A549 (cell line): ENCODE measurements at regions not wholly inside any gene's neighbourhood (a gene's known extent, or its start where the extent isn't known, plus 50 kb on each side); places are given as distances from the start of the nearest gene placed in this dataset.

Experiments
- ATAC-seq, 2 experiments: fragments of 200-7000 bp in 1 of 2; fragments of >200 bp in 1 of 2; cut with Nextera tagmentation in 1 of 2; cut with Tn5 transposase in 1 of 2; 3 replicates each; pipeline versions ENCODE4 v1.8.0 to v1.9.1; 2018 to 2020; ENCODE audit warnings: mild to moderate bottlenecking in 1 of 2, moderate library complexity in 1 of 2
- CTCF ChIA-PET: fragments of 300-600 bp; sonication (Branson Sonifier 250); formaldehyde crosslinking; extraction: SDS; loops from one replicate; lab custom pipeline; 2021; ENCODE audit warnings: antibody characterized with exemption, inconsistent platforms; lab: Yijun Ruan, JAX
- POLR2A ChIA-PET: fragments of 350-600 bp; formaldehyde crosslinking; extraction: SDS; loops from one replicate; lab custom pipeline; 2021; ENCODE audit warnings: antibody characterized with exemption, inconsistent platforms; lab: Yijun Ruan, JAX
- DNase-seq, 2 experiments: peaks; one replicate each; pipeline versions ENCODE4 v3.0.0 to v3.0.0-alpha.2; 2011 to 2016; ENCODE audit warnings: low read depth in 1 of 2, low spot score in 1 of 2
- FAIRE-seq: peaks from 2 replicates; lab custom pipeline; 2011; peaks lifted over from hg19 to GRCh38; lab: Jason Lieb, UNC
- H3K27ac ChIP-seq, 2 experiments: fragments of >200 bp; sonication (Bioruptor Twin); formaldehyde crosslinking; 3 replicates each; pipeline ENCODE4 v1.5.1; 2016 to 2017
- H3K4me1 ChIP-seq: fragments of >200 bp; sonication (Bioruptor Twin); formaldehyde crosslinking; 3 replicates; pipeline ENCODE4 v1.6.1; 2016
- H3K4me2 ChIP-seq: fragments of >200 bp; sonication (Bioruptor Twin); formaldehyde crosslinking; 3 replicates; pipeline ENCODE4 v1.6.1; 2016
- H3K4me3 ChIP-seq: fragments of >200 bp; sonication (Bioruptor Twin); formaldehyde crosslinking; 3 replicates; pipeline ENCODE4 v1.5.1; 2016
- H3K9me3 ChIP-seq: fragments of >200 bp; sonication (Bioruptor Twin); formaldehyde crosslinking; 3 replicates; pipeline ENCODE4 v1.6.1; 2016
- BHLHE40 ChIP-seq: IDR thresholded peaks from 2 replicates; pipeline ENCODE4 v1.6.1; 2012; ENCODE audit warnings: low read depth, low read length, inconsistent platforms
- CBX2 ChIP-seq: fragments of 200-600 bp; sonication (generic); IDR thresholded peaks from 2 replicates; pipeline ENCODE4 v1.6.1; 2016; ENCODE audit warnings: low read depth, mild to moderate bottlenecking, borderline replicate concordance
- CEBPB ChIP-seq, 2 experiments: fragments of >200 bp in 1 of 2; sonication (Bioruptor Twin) in 1 of 2; formaldehyde crosslinking in 1 of 2; IDR thresholded peaks; 2 replicates each; pipeline ENCODE4 v1.6.1; 2012 to 2016
- CHD2 ChIP-seq: fragments of 150-350 bp; IDR thresholded peaks from 2 replicates; pipeline ENCODE4 v1.6.1; 2014; ENCODE audit warnings: low read length; ENCODE audit not compliant: partially characterized antibody
- EHMT2 ChIP-seq: fragments of 200-600 bp; sonication (generic); IDR thresholded peaks from 2 replicates; pipeline ENCODE4 v1.6.1; 2016; ENCODE audit warnings: antibody characterized with exemption, low read depth, mild to moderate bottlenecking, moderate library complexity
- ELK1 ChIP-seq: fragments of 150-350 bp; IDR thresholded peaks from 2 replicates; pipeline ENCODE4 v1.6.1; 2014; ENCODE audit warnings: low read depth, mild to moderate bottlenecking, low read length
- ESRRA ChIP-seq: fragments of 150-350 bp; IDR thresholded peaks from 2 replicates; pipeline ENCODE4 v1.6.1; 2014; ENCODE audit warnings: mild to moderate bottlenecking, low read length, borderline replicate concordance
- FOSB ChIP-seq: fragments of 250-450 bp; sonication (Bioruptor Pico); IDR thresholded peaks from 2 replicates; pipeline ENCODE4 v1.5.0; 2020; ENCODE audit warnings: mild to moderate bottlenecking, moderate library complexity
- GATA3 ChIP-seq: IDR thresholded peaks from 2 replicates; pipeline ENCODE4 v1.6.1; 2012; ENCODE audit warnings: borderline replicate concordance
- HEYL ChIP-seq: fragments of 250-450 bp; sonication (Bioruptor Pico); IDR thresholded peaks from 2 replicates; pipeline ENCODE4 v1.8.0; 2021; ENCODE audit warnings: mild to moderate bottlenecking, moderate library complexity
- HOXA7 ChIP-seq: fragments of 250-450 bp; sonication (Bioruptor Pico); IDR thresholded peaks from 2 replicates; pipeline ENCODE4 v1.5.0; 2020; ENCODE audit warnings: mild to moderate bottlenecking, moderate library complexity
- HOXB13 ChIP-seq: fragments of 250-450 bp; sonication (Bioruptor Pico); IDR thresholded peaks from 2 replicates; pipeline ENCODE4 v1.5.0; 2020; ENCODE audit warnings: low read depth, mild to moderate bottlenecking, moderate library complexity
- JUNB ChIP-seq: fragments of >200 bp; sonication (Bioruptor Twin); formaldehyde crosslinking; IDR thresholded peaks from 2 replicates; pipeline ENCODE4 v1.6.1; 2016
- KDM5A ChIP-seq: fragments of 200-600 bp; sonication (generic); IDR thresholded peaks from 2 replicates; pipeline ENCODE4 v1.6.1; 2016; ENCODE audit warnings: antibody characterized with exemption, mild to moderate bottlenecking
- MAFK ChIP-seq: fragments of 450-650 bp; IDR thresholded peaks from 2 replicates; pipeline ENCODE4 v1.6.1; 2014; ENCODE audit not compliant: partially characterized antibody
- NFE2L2 ChIP-seq: fragments of 150-350 bp; conservative IDR thresholded peaks from 2 replicates; pipeline ENCODE4 v1.6.1; 2014; ENCODE audit warnings: low read length
- NR3C1 ChIP-seq: fragments of >200 bp; sonication (Bioruptor Twin); formaldehyde crosslinking; IDR thresholded peaks from 3 replicates; pipeline ENCODE4 v1.6.1; 2017
- POLR2A ChIP-seq: IDR thresholded peaks from 2 replicates; pipeline ENCODE4 v1.6.1; 2012; ENCODE audit warnings: mild to moderate bottlenecking, low read length
- POLR2AphosphoS2 ChIP-seq: conservative IDR thresholded peaks from 2 replicates; pipeline ENCODE4 v1.6.1; 2012; ENCODE audit warnings: low read length, improper control_type of control experiment, inconsistent platforms
- RAD21 ChIP-seq, 2 experiments: fragments of >200 bp in 1 of 2; sonication (Bioruptor Twin) in 1 of 2; formaldehyde crosslinking in 1 of 2; IDR thresholded peaks in 1 of 2; conservative IDR thresholded peaks in 1 of 2; 2 replicates in 1 of 2; 3 replicates in 1 of 2; pipeline ENCODE4 v1.6.1; 2012 to 2018; ENCODE audit warnings: inconsistent platforms in 1 of 2
- RNF2 ChIP-seq: fragments of 200-600 bp; sonication (generic); IDR thresholded peaks from 2 replicates; pipeline ENCODE4 v1.6.1; 2016; ENCODE audit warnings: low read depth, mild to moderate bottlenecking, antibody characterized with exemption, moderate library complexity, borderline replicate concordance
- SMC3 ChIP-seq: fragments of >200 bp; sonication (Bioruptor Twin); formaldehyde crosslinking; IDR thresholded peaks from 3 replicates; pipeline ENCODE4 v1.6.1; 2018; ENCODE audit warnings: inconsistent platforms
- USF2 ChIP-seq: fragments of 450-650 bp; IDR thresholded peaks from 2 replicates; pipeline ENCODE4 v1.6.1; 2014; ENCODE audit warnings: antibody characterized with exemption
- ZFP36 ChIP-seq: fragments of 450-650 bp; IDR thresholded peaks from 2 replicates; pipeline ENCODE4 v1.6.1; 2014; ENCODE audit warnings: borderline replicate concordance; ENCODE audit not compliant: partially characterized antibody
- ZSCAN20 ChIP-seq: fragments of 250-450 bp; sonication (Bioruptor Pico); IDR thresholded peaks from 2 replicates; pipeline ENCODE4 v1.8.0; 2022; ENCODE audit warnings: mild to moderate bottlenecking, moderate library complexity
- WGBS: methylation state at CpG from one replicate; pipeline ENCODE4 v1.1.6; 2017; ENCODE audit errors: missing lambda C conversion rate; 5-methylcytosine and 5-hydroxymethylcytosine counted together
- TF ChIP-seq, protein P1 (sequence below): fragments of 250-450 bp; sonication (Bioruptor Pico); IDR thresholded peaks from 2 replicates; pipeline ENCODE4 v1.5.0; 2020; ENCODE audit warnings: low read depth, mild to moderate bottlenecking, moderate library complexity
- TF ChIP-seq, protein P2 (sequence below): fragments of >200 bp; sonication (Bioruptor Twin); formaldehyde crosslinking; IDR thresholded peaks from 2 replicates; pipeline ENCODE4 v1.6.1; 2016
- TF ChIP-seq, protein P3 (sequence below): fragments of >200 bp; sonication (Bioruptor Twin); formaldehyde crosslinking; IDR thresholded peaks from 3 replicates; pipeline ENCODE4 v1.6.1; 2016
- TF ChIP-seq, protein P4 (sequence below): IDR thresholded peaks from 2 replicates; pipeline ENCODE4 v1.6.1; 2012

- H3K4me1 ChIP-seq, result no peaks in the 10 kb centered on the region
- no peak overlapping the region for H3K4me3 ChIP-seq
- H3K9me3 ChIP-seq, result no peaks in the 10 kb centered on the region
- FAIRE-seq (no peak), ATAC-seq (no peak), DNase-seq (no peak)
- WGBS, result 64% methylated on average over 5 of the region's 5 CpGs
- TF ChIP-seq EHMT2 (no peak), JUNB (no peak), NR3C1 (no peak), POLR2AphosphoS2 (no peak), ESRRA (no peak), RNF2 (no peak), NFE2L2 (no peak), HEYL (CRISPR knock-in tag) (no peak), ELK1 (no peak), MAFK (no peak), RAD21 (conservative IDR thresholded peaks at IDR 0.05 in 1 of 2, IDR thresholded peaks at IDR 0.05 in 1 of 2) (no peak), FOSB (CRISPR knock-in tag) (no peak), CBX2 (no peak), ZFP36 (no peak), CEBPB (IDR thresholded peaks at IDR 0.05) (no peak), BHLHE40 (no peak), HOXA7 (no peak), SMC3 (no peak)
- TF ChIP-seq, protein P1, sequence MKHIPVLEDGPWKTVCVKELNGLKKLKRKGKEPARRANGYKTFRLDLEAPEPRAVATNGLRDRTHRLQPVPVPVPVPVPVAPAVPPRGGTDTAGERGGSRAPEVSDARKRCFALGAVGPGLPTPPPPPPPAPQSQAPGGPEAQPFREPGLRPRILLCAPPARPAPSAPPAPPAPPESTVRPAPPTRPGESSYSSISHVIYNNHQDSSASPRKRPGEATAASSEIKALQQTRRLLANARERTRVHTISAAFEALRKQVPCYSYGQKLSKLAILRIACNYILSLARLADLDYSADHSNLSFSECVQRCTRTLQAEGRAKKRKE, result no peak
- TF ChIP-seq, protein P2, sequence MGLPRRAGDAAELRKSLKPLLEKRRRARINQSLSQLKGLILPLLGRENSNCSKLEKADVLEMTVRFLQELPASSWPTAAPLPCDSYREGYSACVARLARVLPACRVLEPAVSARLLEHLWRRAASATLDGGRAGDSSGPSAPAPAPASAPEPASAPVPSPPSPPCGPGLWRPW, result no peak
- H3K4me2 ChIP-seq, result no peak overlapping the region
- H3K27ac ChIP-seq, result no peak overlapping the region
- ChIA-PET POLR2A (no interaction called here), CTCF (no interaction called here)
Observed at GRCh38 chr1:148294116-148294807, 142.2 kb upstream of the NBPF11 start.

GRCh38 chr1:148293651-148294050, 141.6 kb upstream of the NBPF11 start:
- DNase-seq, result no peak
- Histone ChIP-seq H3K4me1 (no peaks in the 10 kb centered on the region), H3K27ac (no peak overlapping the region), H3K4me2 (no peak overlapping the region), H3K9me3 (no peaks in the 10 kb centered on the region), H3K4me3 (no peak overlapping the region)
- POLR2A ChIA-PET, result no interaction called here
- no peak for ATAC-seq
- WGBS, result 60% methylated on average over 6 of the region's 6 CpGs
- CTCF ChIA-PET, result no interaction called here
- TF ChIP-seq ZSCAN20 (CRISPR knock-in tag) (no peak), USF2 (no peak), KDM5A (no peak), POLR2A (no peak), SMC3 (no peak), HOXB13 (CRISPR knock-in tag) (no peak), CHD2 (no peak), NFE2L2 (no peak), GATA3 (no peak), HEYL (CRISPR knock-in tag) (no peak), MAFK (no peak)
- TF ChIP-seq, protein P3, sequence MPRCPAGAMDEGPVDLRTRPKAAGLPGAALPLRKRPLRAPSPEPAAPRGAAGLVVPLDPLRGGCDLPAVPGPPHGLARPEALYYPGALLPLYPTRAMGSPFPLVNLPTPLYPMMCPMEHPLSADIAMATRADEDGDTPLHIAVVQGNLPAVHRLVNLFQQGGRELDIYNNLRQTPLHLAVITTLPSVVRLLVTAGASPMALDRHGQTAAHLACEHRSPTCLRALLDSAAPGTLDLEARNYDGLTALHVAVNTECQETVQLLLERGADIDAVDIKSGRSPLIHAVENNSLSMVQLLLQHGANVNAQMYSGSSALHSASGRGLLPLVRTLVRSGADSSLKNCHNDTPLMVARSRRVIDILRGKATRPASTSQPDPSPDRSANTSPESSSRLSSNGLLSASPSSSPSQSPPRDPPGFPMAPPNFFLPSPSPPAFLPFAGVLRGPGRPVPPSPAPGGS, result no peak
- TF ChIP-seq, protein P4, sequence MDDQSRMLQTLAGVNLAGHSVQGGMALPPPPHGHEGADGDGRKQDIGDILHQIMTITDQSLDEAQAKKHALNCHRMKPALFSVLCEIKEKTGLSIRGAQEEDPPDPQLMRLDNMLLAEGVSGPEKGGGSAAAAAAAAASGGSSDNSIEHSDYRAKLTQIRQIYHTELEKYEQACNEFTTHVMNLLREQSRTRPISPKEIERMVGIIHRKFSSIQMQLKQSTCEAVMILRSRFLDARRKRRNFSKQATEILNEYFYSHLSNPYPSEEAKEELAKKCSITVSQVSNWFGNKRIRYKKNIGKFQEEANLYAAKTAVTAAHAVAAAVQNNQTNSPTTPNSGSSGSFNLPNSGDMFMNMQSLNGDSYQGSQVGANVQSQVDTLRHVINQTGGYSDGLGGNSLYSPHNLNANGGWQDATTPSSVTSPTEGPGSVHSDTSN, result no peak
- no peak for FAIRE-seq
